Endothelial cell of umbilical vein (primary cell): ENCODE measurements at regions not wholly inside any gene's neighbourhood (a gene's known extent, or its start where the extent isn't known, plus 50 kb on each side); places are given as distances from the start of the nearest gene placed in this dataset.

ENCODE experiments used
- BruUV-seq: library from RNA; stranded (reverse); fragments of 400-500 nt; replicated peaks from 2 replicates; lab custom pipeline; 2021; lab: Mats Ljungman, UMichigan
- CTCF ChIA-PET: fragments of 300-600, 350-600 bp; sonication (Branson Sonifier 250); formaldehyde crosslinking; loops from one replicate; lab custom pipeline; 2021; ENCODE audit warnings: antibody characterized with exemption, inconsistent platforms; lab: Charles Lee
- POLR2A ChIA-PET: fragments of 300-600, 350-600 bp; sonication (Branson Sonifier 250); formaldehyde crosslinking; loops from one replicate; lab custom pipeline; 2021; ENCODE audit warnings: antibody characterized with exemption, inconsistent platforms; lab: Charles Lee
- DNase-seq: peaks from one replicate; pipeline ENCODE4 v3.0.0-alpha.2; 2011; ENCODE audit warnings: low read depth, low spot score
- FAIRE-seq: peaks from 2 replicates; lab custom pipeline; 2011; peaks lifted over from hg19 to GRCh38; lab: Jason Lieb, UNC
- H2AFZ ChIP-seq: 2 replicates; pipeline ENCODE4 v1.6.0; 2012; ENCODE audit warnings: low read depth, low read length, control low read depth, inconsistent platforms
- H3K27ac ChIP-seq: 2 replicates; pipeline ENCODE4 v1.5.1; 2011; ENCODE audit warnings: low read depth, mild to moderate bottlenecking, control low read depth, low read length, moderate library complexity; ENCODE audit not compliant: insufficient read depth
- H3K27me3 ChIP-seq, 2 experiments: 2 replicates each; pipeline versions ENCODE4 v1.6.0 to v1.6.1; 2011; ENCODE audit warnings: low read length in 2 of 2, mixed read lengths in 1 of 2; ENCODE audit not compliant: control insufficient read depth in 2 of 2, insufficient read depth in 2 of 2
- H3K36me3 ChIP-seq, 2 experiments: 2 replicates in 1 of 2; 3 replicates in 1 of 2; pipeline ENCODE4 v1.5.1; 2011; ENCODE audit warnings: low read length in 2 of 2, mild to moderate bottlenecking in 1 of 2, moderate library complexity in 1 of 2; ENCODE audit not compliant: control insufficient read depth in 2 of 2, insufficient read depth in 2 of 2; ENCODE audit errors: extremely low read depth in 1 of 2
- H3K4me1 ChIP-seq: 3 replicates; pipeline ENCODE4 v1.5.1; 2011; ENCODE audit warnings: mild to moderate bottlenecking, low read length; ENCODE audit not compliant: control insufficient read depth, insufficient read depth; ENCODE audit errors: extremely low read depth
- H3K4me2 ChIP-seq: 2 replicates; pipeline ENCODE4 v1.6.1; 2011; ENCODE audit warnings: low read length, control low read depth, mixed read lengths; ENCODE audit not compliant: insufficient read depth
- H3K4me3 ChIP-seq, 3 experiments: fragments of 200-600 bp in 1 of 3; sonication (generic), shearing (Covaris generic) in 1 of 3; replicated peaks in 1 of 3; 2 replicates each; pipeline ENCODE4 v1.5.1; 2011 to 2016; ENCODE audit warnings: control low read depth in 3 of 3, low read length in 3 of 3, mild to moderate bottlenecking in 2 of 3, inconsistent platforms in 1 of 3, low read depth in 1 of 3, moderate library complexity in 1 of 3; ENCODE audit not compliant: insufficient read depth in 1 of 3
- H3K79me2 ChIP-seq: 2 replicates; pipeline ENCODE4 v1.6.0; 2012; ENCODE audit warnings: low read length, inconsistent platforms; ENCODE audit not compliant: control insufficient read depth, insufficient read depth
- H3K9ac ChIP-seq: replicated peaks from 2 replicates; pipeline ENCODE3; 2011; ENCODE audit warnings: low read length, control low read depth; ENCODE audit not compliant: insufficient read depth; ENCODE audit errors: extremely low read depth
- H3K9me1 ChIP-seq: replicated peaks from 3 replicates; pipeline ENCODE4 v1.6.0; 2011; ENCODE audit warnings: mild to moderate bottlenecking, low read length; ENCODE audit not compliant: control insufficient read depth, insufficient read depth; ENCODE audit errors: extremely low read depth
- H3K9me3 ChIP-seq: replicated peaks from 2 replicates; pipeline ENCODE4 v1.5.1; 2012; ENCODE audit warnings: low read length, inconsistent platforms; ENCODE audit not compliant: control insufficient read depth, insufficient read depth
- H4K20me1 ChIP-seq: replicated peaks from 2 replicates; pipeline ENCODE3; 2011; ENCODE audit warnings: mild to moderate bottlenecking, low read length; ENCODE audit not compliant: control insufficient read depth, insufficient read depth; ENCODE audit errors: extremely low read depth
- CTCF ChIP-seq, 2 donors: IDR thresholded peaks; 1 replicate in 1 of 2; 2 replicates in 1 of 2; pipeline ENCODE4 v1.5.1; 2011; ENCODE audit warnings: low read length in 2 of 2, mild to moderate bottlenecking in 2 of 2, moderate library complexity in 2 of 2, control low read depth in 1 of 2, inconsistent platforms in 1 of 2, low read depth in 1 of 2; ENCODE audit not compliant: insufficient read depth in 1 of 2; ENCODE audit errors: extremely low read depth in 1 of 2
- EZH2 ChIP-seq: IDR thresholded peaks from 2 replicates; pipeline ENCODE4 v1.6.1; 2012; ENCODE audit warnings: borderline replicate concordance, low read depth, mild to moderate bottlenecking, moderate library complexity, low read length, inconsistent platforms; ENCODE audit not compliant: severe bottlenecking
- FOS ChIP-seq: IDR thresholded peaks from 2 replicates; pipeline ENCODE4 v1.6.1; 2011; ENCODE audit warnings: mild to moderate bottlenecking, low read length, moderate library complexity, borderline replicate concordance; ENCODE audit not compliant: insufficient read depth
- GATA2 ChIP-seq: IDR thresholded peaks from 2 replicates; pipeline ENCODE4 v1.7.0; 2011; ENCODE audit warnings: low read depth, mild to moderate bottlenecking, moderate library complexity, mixed read lengths, low read length; ENCODE audit not compliant: insufficient read length, insufficient read depth
- JUN ChIP-seq: IDR thresholded peaks from 2 replicates; pipeline ENCODE4 v1.6.1; 2011; ENCODE audit warnings: borderline replicate concordance, low read depth; ENCODE audit not compliant: insufficient read length, insufficient read depth
- MAX ChIP-seq: IDR thresholded peaks from 2 replicates; pipeline ENCODE4 v1.6.1; 2011; ENCODE audit not compliant: insufficient read depth, insufficient read length
- MYC ChIP-seq: IDR thresholded peaks from one replicate; pipeline ENCODE4 v1.6.1; 2011; ENCODE audit warnings: mild to moderate bottlenecking, low read depth, low read length
- POLR2A ChIP-seq: IDR thresholded peaks from 2 replicates; pipeline ENCODE4 v1.6.1; 2012; ENCODE audit warnings: low read depth, mild to moderate bottlenecking, control low read depth, low read length
- POLR2AphosphoS5 ChIP-seq: IDR thresholded peaks from 2 replicates; pipeline ENCODE4 v1.6.1; 2012; ENCODE audit warnings: low read depth, mild to moderate bottlenecking, control low read depth, low read length, moderate library complexity; ENCODE audit not compliant: insufficient read depth
- dilution Hi-C: fragments of 300-500 bp; cut with MboI; formaldehyde crosslinking; loops from one replicate; pipeline ENCODE4 v1.15.0; 2019; ENCODE audit warnings: low sequenced_read_pairs; ENCODE audit not compliant: extremely low pct_ligation_motif_present
- intact Hi-C: fragments of 100-400 bp; cut with micrococcal nuclease; formaldehyde crosslinking; loops from one replicate; pipeline ENCODE4 v1.10.0; 2022

- Histone ChIP-seq H3K4me1 (peaks cover 11% of the 10 kb centered on the region), H4K20me1 (no peaks in the 10 kb centered on the region), H3K9me3 (no peaks in the 10 kb centered on the region), H3K4me3 (no peak overlapping the region), H3K9ac (no peak overlapping the region), H3K4me2 (no peak overlapping the region), H3K27me3 (no peaks in the 10 kb centered on the region), H2AFZ (no peak overlapping the region), H3K9me1 (no peaks in the 10 kb centered on the region), H3K79me2 (no peaks in the 10 kb centered on the region), H3K36me3 (no peaks in the 10 kb centered on the region), H3K27ac (no peak overlapping the region)
- dilution Hi-C loops (no loop called here), intact Hi-C loops (loop anchor here (1.0 to 5.0 kb wide), 2 partner anchors 11 to 60 kb away; partner anchors contain the start of gene SSR3)
- ChIA-PET CTCF (no interaction called here), POLR2A (no interaction called here)
- FAIRE-seq (no peak), DNase-seq (no peak)
- TF ChIP-seq JUN, result no peak
- TF ChIP-seq MYC, result no peak
- TF ChIP-seq CTCF (IDR thresholded peaks at IDR 0.05; ENCODE audit: extremely low read depth in 1 of 2, insufficient read depth in 1 of 2, low read depth in 1 of 2, low read length in 2 of 2), result no peak
- no peak for TF ChIP-seq FOS
- no peak for TF ChIP-seq EZH2
- TF ChIP-seq MAX, result no peak
- TF ChIP-seq POLR2AphosphoS5, result no peak
- no peak for TF ChIP-seq POLR2A
- no peak for TF ChIP-seq GATA2
- BruUV-seq, result no TSS peak
Observed at GRCh38 chr3:156617145-156617544, 57.2 kb upstream of the TIPARP start.
